ENCODE measurements at regions not wholly inside any gene's neighbourhood (a gene's known extent, or its start where the extent isn't known, plus 50 kb on each side); places are given as distances from the start of the nearest gene placed in this dataset.

DNA sequence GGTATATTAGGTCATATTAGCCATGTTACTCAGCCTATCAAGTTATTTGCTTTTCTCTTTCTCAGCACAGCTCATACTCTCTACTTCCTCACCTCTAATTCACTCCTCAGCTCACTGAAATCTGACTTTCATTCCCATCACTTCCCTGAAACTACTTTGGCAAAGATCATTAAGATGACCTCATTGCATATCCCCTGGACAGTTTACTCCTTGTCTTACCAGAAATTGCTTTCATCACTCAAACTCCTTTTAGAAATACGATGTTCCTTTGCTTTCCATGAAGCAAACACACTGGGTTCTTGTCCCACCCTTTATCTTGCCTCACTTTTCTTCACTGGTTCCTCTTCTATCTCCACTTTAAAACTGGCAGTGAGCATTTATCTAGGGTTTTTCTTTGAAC, 354.4 kb downstream of the TUSC7 start:
- Histone ChIP-seq H3K4me1 (no peaks in the 10 kb centered on the region), H3K36me3 (ENCODE audit: insufficient read depth in 1 of 2, low read depth in 1 of 2) (no peaks in the 10 kb centered on the region), H3K4me3 (no peak overlapping the region), H3K27ac (no peak overlapping the region), H3K9me3 (no peaks in the 10 kb centered on the region), H3K27me3 (ENCODE audit: insufficient read depth in 3 of 3, low read length in 2 of 3) (no peaks in the 10 kb centered on the region)
- intact Hi-C loops (cut with DNase I) = no loop called here
- TF ChIP-seq, protein P1, sequence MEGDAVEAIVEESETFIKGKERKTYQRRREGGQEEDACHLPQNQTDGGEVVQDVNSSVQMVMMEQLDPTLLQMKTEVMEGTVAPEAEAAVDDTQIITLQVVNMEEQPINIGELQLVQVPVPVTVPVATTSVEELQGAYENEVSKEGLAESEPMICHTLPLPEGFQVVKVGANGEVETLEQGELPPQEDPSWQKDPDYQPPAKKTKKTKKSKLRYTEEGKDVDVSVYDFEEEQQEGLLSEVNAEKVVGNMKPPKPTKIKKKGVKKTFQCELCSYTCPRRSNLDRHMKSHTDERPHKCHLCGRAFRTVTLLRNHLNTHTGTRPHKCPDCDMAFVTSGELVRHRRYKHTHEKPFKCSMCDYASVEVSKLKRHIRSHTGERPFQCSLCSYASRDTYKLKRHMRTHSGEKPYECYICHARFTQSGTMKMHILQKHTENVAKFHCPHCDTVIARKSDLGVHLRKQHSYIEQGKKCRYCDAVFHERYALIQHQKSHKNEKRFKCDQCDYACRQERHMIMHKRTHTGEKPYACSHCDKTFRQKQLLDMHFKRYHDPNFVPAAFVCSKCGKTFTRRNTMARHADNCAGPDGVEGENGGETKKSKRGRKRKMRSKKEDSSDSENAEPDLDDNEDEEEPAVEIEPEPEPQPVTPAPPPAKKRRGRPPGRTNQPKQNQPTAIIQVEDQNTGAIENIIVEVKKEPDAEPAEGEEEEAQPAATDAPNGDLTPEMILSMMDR (IDR thresholded peaks at IDR 0.05) = no peak
- whole genome bisulfite sequencing, 3 donors = 51 to 65% (median 54%) methylated on average over 1 of the region's 1 CpG
- ATAC-seq (peak in 2 of 4 donors; percentile 27 to 33), DNase-seq (no peak)

DNA sequence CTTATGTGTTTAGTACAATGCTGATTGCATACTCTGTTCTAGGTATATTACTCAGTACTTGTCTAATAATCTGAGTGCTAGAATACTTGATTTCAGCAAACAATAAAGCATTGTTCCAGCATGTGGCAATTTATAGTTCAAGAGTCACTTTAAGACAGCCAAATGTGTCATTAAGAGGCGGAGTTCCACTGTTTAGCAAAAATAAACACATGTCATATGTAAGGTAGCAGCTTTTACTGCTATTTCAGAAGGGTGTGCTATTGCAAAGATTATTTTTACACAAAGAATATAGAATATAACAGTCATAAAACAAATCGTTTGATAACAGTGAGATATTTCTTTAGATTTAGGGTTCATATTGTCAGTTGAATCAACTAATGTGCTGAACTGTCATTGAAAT, 358.7 kb downstream of the TUSC7 start:
- no peak overlapping the region for H3K4me3 ChIP-seq
- H3K27me3 ChIP-seq (ENCODE audit: insufficient read depth in 3 of 3, low read length in 2 of 3) = no peaks in the 10 kb centered on the region
- WGBS, 3 donors = 84 to 89% (median 86%) methylated on average over 2 of the region's 2 CpGs
- H3K9me3 ChIP-seq = no peaks in the 10 kb centered on the region
- intact Hi-C loops (cut with DNase I) = no loop called here
- no peak for ATAC-seq
- no peaks in the 10 kb centered on the region for H3K4me1 ChIP-seq
- no peak for DNase-seq
- no peak overlapping the region for H3K27ac ChIP-seq
- no peaks in the 10 kb centered on the region for H3K36me3 ChIP-seq (ENCODE audit: insufficient read depth in 1 of 2, low read depth in 1 of 2)
- TF ChIP-seq, protein P1 (IDR thresholded peaks at IDR 0.05) = no peak

DNA sequence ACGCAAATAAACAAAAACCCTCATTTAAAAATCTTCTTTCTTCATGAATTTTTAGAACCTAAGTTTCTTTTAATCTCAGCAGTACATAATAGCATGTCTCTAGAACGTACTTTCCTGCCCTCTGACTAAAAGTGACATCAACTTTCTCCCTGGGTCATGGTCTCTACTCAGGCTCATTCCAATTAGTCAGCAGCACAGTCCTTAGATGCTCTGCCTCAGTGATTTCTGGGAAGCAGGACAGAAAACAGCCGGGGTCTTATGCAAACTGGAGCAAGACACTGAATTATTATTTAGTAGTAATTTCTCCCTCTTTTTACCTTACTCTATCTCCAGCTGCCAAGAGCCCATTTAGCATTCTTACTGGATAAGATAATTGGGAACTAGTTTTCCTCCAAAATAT, 365.2 kb downstream of the TUSC7 start:
- whole genome bisulfite sequencing, 3 donors = 45 to 52% (median 48%) methylated on average over 3 of the region's 3 CpGs
- TF ChIP-seq, protein P1 (IDR thresholded peaks at IDR 0.05) = no peak
- no peak for ATAC-seq
- Histone ChIP-seq H3K4me3 (no peak overlapping the region), H3K27me3 (ENCODE audit: insufficient read depth in 3 of 3, low read length in 2 of 3) (no peaks in the 10 kb centered on the region), H3K9me3 (no peaks in the 10 kb centered on the region), H3K27ac (no peak overlapping the region), H3K4me1 (no peaks in the 10 kb centered on the region), H3K36me3 (ENCODE audit: insufficient read depth in 1 of 2, low read depth in 1 of 2) (no peaks in the 10 kb centered on the region)
- intact Hi-C loops (cut with DNase I) = no loop called here
- DNase-seq = no peak

DNA sequence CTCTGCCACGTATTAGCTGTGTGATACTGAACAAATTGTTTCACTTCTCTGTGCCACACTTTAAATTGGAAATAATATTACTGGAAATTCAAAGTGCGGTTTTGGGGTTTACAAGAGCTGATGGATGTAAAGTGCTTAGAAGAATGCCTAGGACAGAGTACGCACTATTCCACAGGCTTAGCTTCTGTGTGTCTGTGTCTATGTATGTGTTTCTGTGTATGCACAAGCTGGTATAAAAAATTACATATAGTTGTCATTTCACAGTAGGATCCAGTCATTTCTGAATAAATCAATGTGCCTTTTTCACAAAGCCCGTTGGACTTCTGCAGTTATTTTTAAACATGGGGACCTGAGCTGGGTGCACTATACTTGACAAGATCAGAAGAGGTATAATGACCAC, 370.4 kb downstream of the TUSC7 start:
- DNase-seq (no peak), ATAC-seq (no peak)
- H3K4me1 ChIP-seq = no peaks in the 10 kb centered on the region
- 80 to 82% (median 80%) methylated on average over 4 of the region's 4 CpGs for WGBS, 3 donors
- no peaks in the 10 kb centered on the region for H3K27me3 ChIP-seq (ENCODE audit: insufficient read depth in 3 of 3, low read length in 2 of 3)
- intact Hi-C loops (cut with DNase I) = no loop called here
- H3K4me3 ChIP-seq = no peak overlapping the region
- no peak overlapping the region for H3K27ac ChIP-seq
- no peaks in the 10 kb centered on the region for H3K36me3 ChIP-seq (ENCODE audit: insufficient read depth in 1 of 2, low read depth in 1 of 2)
- TF ChIP-seq, protein P1 (IDR thresholded peaks at IDR 0.05) = no peak
- H3K9me3 ChIP-seq = no peaks in the 10 kb centered on the region

DNA sequence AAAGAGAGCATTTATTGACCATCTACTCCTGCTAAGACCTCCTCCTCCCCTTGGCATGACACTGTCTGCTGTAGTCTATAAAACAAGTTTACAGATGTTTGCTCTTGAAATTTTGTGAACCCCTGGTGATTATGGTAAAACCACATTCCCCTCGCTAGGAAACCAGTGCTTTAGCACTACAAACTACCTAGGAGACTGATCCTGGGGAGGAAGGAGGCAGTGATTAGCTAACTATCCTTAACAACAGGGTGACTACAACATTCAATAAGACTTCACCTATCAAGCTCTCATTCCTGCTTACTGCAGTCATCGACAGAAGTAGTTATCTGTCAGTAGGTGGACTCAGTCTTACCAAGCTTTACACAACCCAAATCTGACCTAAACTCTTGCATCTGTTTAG, 371.3 kb downstream of the TUSC7 start:
- no peak overlapping the region for H3K27ac ChIP-seq
- no peaks in the 10 kb centered on the region for H3K4me1 ChIP-seq
- TF ChIP-seq, protein P1 (IDR thresholded peaks at IDR 0.05) = no peak
- no peaks in the 10 kb centered on the region for H3K9me3 ChIP-seq
- DNase-seq (no peak), ATAC-seq (no peak)
- no peaks in the 10 kb centered on the region for H3K27me3 ChIP-seq (ENCODE audit: insufficient read depth in 3 of 3, low read length in 2 of 3)
- intact Hi-C loops (cut with DNase I) = no loop called here
- H3K4me3 ChIP-seq = no peak overlapping the region
- 41 to 43% (median 42%) methylated on average over 2 of the region's 2 CpGs for WGBS, 3 donors
- no peaks in the 10 kb centered on the region for H3K36me3 ChIP-seq (ENCODE audit: insufficient read depth in 1 of 2, low read depth in 1 of 2)
